Neural cell (in vitro differentiated cells): ENCODE measurements at regions not wholly inside any gene's neighbourhood (a gene's known extent, or its start where the extent isn't known, plus 50 kb on each side); places are given as distances from the start of the nearest gene placed in this dataset.

Experiments used
- H2AFZ ChIP-seq: fragments of 200-600, 300-800 bp; sonication (generic), shearing (Covaris generic); 2 replicates; pipeline ENCODE4 v1.6.0; 2014; ENCODE audit warnings: low read depth, mild to moderate bottlenecking, antibody characterized with exemption, low read length, moderate library complexity
- H3F3A ChIP-seq: fragments of 200-600 bp; shearing (Covaris generic); 2 replicates; pipeline ENCODE4 v1.6.1; 2016; ENCODE audit warnings: mild to moderate bottlenecking, moderate library complexity, mixed read lengths, antibody characterized with exemption, low read length; ENCODE audit not compliant: insufficient read depth, poor library complexity, severe bottlenecking
- H3K27ac ChIP-seq: fragments of 200-600, 300-800 bp; sonication (generic), shearing (Covaris generic); 2 replicates; pipeline ENCODE4 v1.5.1; 2014; ENCODE audit warnings: mild to moderate bottlenecking, low read length, moderate library complexity
- H3K27me3 ChIP-seq: fragments of 300-800, 200-600 bp; sonication (generic), shearing (Covaris generic); 2 replicates; pipeline ENCODE4 v1.6.0; 2014; ENCODE audit warnings: mild to moderate bottlenecking, low read depth, low read length, moderate library complexity; ENCODE audit not compliant: insufficient read depth
- H3K36me3 ChIP-seq: fragments of 300-800, 200-600 bp; sonication (generic), shearing (Covaris generic); 2 replicates; pipeline ENCODE4 v1.5.1; 2014; ENCODE audit warnings: mild to moderate bottlenecking, antibody characterized with exemption, low read length, moderate library complexity; ENCODE audit not compliant: insufficient read depth
- H3K4me2 ChIP-seq: fragments of 300-800, 200-600 bp; sonication (generic), shearing (Covaris generic); 2 replicates; pipeline ENCODE4 v1.6.0; 2014; ENCODE audit warnings: mild to moderate bottlenecking, low read length
- H3K4me3 ChIP-seq: fragments of 300-800, 200-600 bp; sonication (generic), shearing (Covaris generic); 2 replicates; pipeline ENCODE4 v1.5.1; 2014; ENCODE audit warnings: mild to moderate bottlenecking, low read length, moderate library complexity
- H3K79me2 ChIP-seq: fragments of 200-600 bp; shearing (Covaris generic); replicated peaks from 2 replicates; pipeline ENCODE4 v1.6.0; 2014; ENCODE audit warnings: mild to moderate bottlenecking, low read length, moderate library complexity; ENCODE audit not compliant: insufficient read depth
- H3K9ac ChIP-seq: fragments of 300-800, 200-600 bp; sonication (generic), shearing (Covaris generic); 2 replicates; pipeline ENCODE4 v1.6.1; 2016; ENCODE audit warnings: mild to moderate bottlenecking, low read length, mixed read lengths
- H3K9me2 ChIP-seq: fragments of 200-600 bp; shearing (Covaris generic); 2 replicates; pipeline ENCODE4 v1.6.1; 2016; ENCODE audit warnings: mild to moderate bottlenecking, low read length, mixed read lengths; ENCODE audit not compliant: insufficient read depth
- H3K9me3 ChIP-seq: fragments of 200-600, 300-800 bp; sonication (generic), shearing (Covaris generic); 2 replicates; pipeline ENCODE4 v1.6.1; 2016; ENCODE audit warnings: mild to moderate bottlenecking, mixed run types, low read length, moderate library complexity, mixed read lengths
- H4K20me1 ChIP-seq: fragments of 200-600 bp; shearing (Covaris generic); 2 replicates; pipeline ENCODE4 v1.6.1; 2016; ENCODE audit warnings: mild to moderate bottlenecking, mixed run types; ENCODE audit not compliant: insufficient read depth
- CTCF ChIP-seq: fragments of 450-650 bp; IDR thresholded peaks from 2 replicates; pipeline ENCODE4 v1.5.1; 2014; ENCODE audit warnings: antibody characterized with exemption, mild to moderate bottlenecking, moderate library complexity; ENCODE audit not compliant: poor library complexity, severe bottlenecking
- EP300 ChIP-seq: fragments of 450-650 bp; conservative IDR thresholded peaks from 2 replicates; pipeline ENCODE4 v1.6.1; 2014; ENCODE audit warnings: antibody characterized with exemption, mild to moderate bottlenecking, moderate library complexity; ENCODE audit not compliant: poor library complexity, severe bottlenecking
- EZH2 ChIP-seq: fragments of 200-600, 300-800 bp; shearing (Covaris generic), sonication (generic); IDR thresholded peaks from 2 replicates; pipeline ENCODE4 v1.6.1; 2014; ENCODE audit warnings: antibody characterized with exemption, low read length, borderline replicate concordance, mild to moderate bottlenecking; ENCODE audit not compliant: insufficient read depth, poor library complexity, severe bottlenecking
- MXI1 ChIP-seq: fragments of 450-650 bp; conservative IDR thresholded peaks from 2 replicates; pipeline ENCODE4 v1.6.1; 2014; ENCODE audit warnings: antibody characterized with exemption, mild to moderate bottlenecking; ENCODE audit not compliant: poor library complexity, severe bottlenecking
- POLR2AphosphoS5 ChIP-seq: IDR thresholded peaks from 2 replicates; pipeline ENCODE4 v1.6.1; 2012
- RAD21 ChIP-seq: fragments of 450-650 bp; conservative IDR thresholded peaks from 2 replicates; pipeline ENCODE4 v1.6.1; 2014; ENCODE audit warnings: antibody characterized with exemption, mild to moderate bottlenecking, moderate library complexity
- REST ChIP-seq: IDR thresholded peaks from 2 replicates; pipeline ENCODE4 v1.6.1; 2012; ENCODE audit warnings: borderline replicate concordance
- SMC3 ChIP-seq: fragments of 450-650 bp; conservative IDR thresholded peaks from 2 replicates; pipeline ENCODE4 v1.6.1; 2014; ENCODE audit warnings: antibody characterized with exemption, mild to moderate bottlenecking, moderate library complexity; ENCODE audit not compliant: poor library complexity
- TAF1 ChIP-seq: IDR thresholded peaks from 2 replicates; pipeline ENCODE4 v1.6.1; 2012; ENCODE audit warnings: low read depth

- TF ChIP-seq POLR2AphosphoS5 (no peak), EP300 (no peak), REST (no peak), EZH2 (no peak), MXI1 (no peak), RAD21 (no peak), CTCF (no peak)
- no peak overlapping the region for H3K4me3 ChIP-seq
- H3K4me2 ChIP-seq: no peak overlapping the region
- H3K9ac ChIP-seq: no peak overlapping the region
- no peaks in the 10 kb centered on the region for H3K79me2 ChIP-seq
- H3F3A ChIP-seq: no peaks in the 10 kb centered on the region
- H3K27ac ChIP-seq: no peak overlapping the region
- no peaks in the 10 kb centered on the region for H3K9me2 ChIP-seq
- no peaks in the 10 kb centered on the region for H3K27me3 ChIP-seq
- H4K20me1 ChIP-seq: no peaks in the 10 kb centered on the region
- H3K36me3 ChIP-seq: no peaks in the 10 kb centered on the region
- H3K9me3 ChIP-seq: no peaks in the 10 kb centered on the region
- no peak overlapping the region for H2AFZ ChIP-seq
These were observed 64.9 kb upstream of the GNG12 start for GRCh38 chr1:67898033-67898726.

- H4K20me1 ChIP-seq: no peaks in the 10 kb centered on the region
- no peaks in the 10 kb centered on the region for H3K9me2 ChIP-seq
- H3K27me3 ChIP-seq: no peaks in the 10 kb centered on the region
- no peak overlapping the region for H3K4me2 ChIP-seq
- no peak overlapping the region for H3K4me3 ChIP-seq
- H3K36me3 ChIP-seq: no peaks in the 10 kb centered on the region
- no peak overlapping the region for H2AFZ ChIP-seq
- no peaks in the 10 kb centered on the region for H3K9me3 ChIP-seq
- no peaks in the 10 kb centered on the region for H3K79me2 ChIP-seq
- H3K27ac ChIP-seq: no peak overlapping the region
- no peak overlapping the region for H3K9ac ChIP-seq
- TF ChIP-seq SMC3 (no peak), POLR2AphosphoS5 (no peak), EZH2 (no peak), RAD21 (no peak), REST (no peak), CTCF (no peak), MXI1 (no peak), EP300 (no peak), TAF1 (no peak)
- no peaks in the 10 kb centered on the region for H3F3A ChIP-seq
These were observed 64.1 kb upstream of the GNG12 start for GRCh38 chr1:67897270-67897949.
